ENCODE measurements at regions not wholly inside any gene's neighbourhood (a gene's known extent, or its start where the extent isn't known, plus 50 kb on each side); places are given as distances from the start of the nearest gene placed in this dataset.

- DNase-seq: no peak
Observed at GRCh38 chr3:130841357-130841756, 52.5 kb upstream of the ATP2C1 start.

- no peak for DNase-seq
Observed at GRCh38 chr3:130843441-130843840, 50.4 kb upstream of the ATP2C1 start.

Measured in NCI-H82 (cell line).